ENCODE measurements at regions not wholly inside any gene's neighbourhood (a gene's known extent, or its start where the extent isn't known, plus 50 kb on each side); places are given as distances from the start of the nearest gene placed in this dataset.

DNA sequence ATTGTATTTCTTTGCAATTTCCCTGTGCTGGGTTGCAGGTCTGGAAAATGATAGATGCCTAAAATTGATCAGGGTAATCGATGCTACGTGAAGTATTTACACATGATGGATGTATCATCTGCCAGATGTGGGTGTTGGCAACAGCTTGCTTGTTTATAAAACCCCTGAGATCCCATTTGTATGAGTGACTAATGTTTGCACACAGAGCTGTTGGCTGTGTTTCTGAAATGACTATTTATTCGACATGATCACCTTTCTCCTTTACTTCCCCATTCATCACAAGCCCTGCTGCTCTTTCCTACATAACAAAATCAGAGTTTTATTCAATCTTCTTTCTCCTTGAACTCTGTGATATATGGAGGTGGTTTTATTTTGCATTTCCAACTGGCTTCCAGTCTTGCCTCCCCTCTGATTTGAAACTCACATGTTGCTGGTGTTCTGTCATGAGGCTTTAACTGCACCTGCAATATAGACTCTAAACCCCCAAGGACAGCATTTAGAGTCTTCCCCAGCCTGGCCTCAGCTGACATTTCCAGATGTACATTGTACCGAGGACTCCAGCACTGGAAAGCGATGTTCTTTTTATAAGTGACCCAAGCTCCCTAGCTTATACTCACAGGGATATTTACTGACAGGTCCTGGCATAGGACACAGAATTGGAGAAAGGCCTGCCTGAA is 50.7 kb upstream of the SHB start:
- H3K9me3 Mint-ChIP-seq, result no peaks in the 10 kb centered on the region
- H3K27me3 Mint-ChIP-seq, result peaks cover 10% of the 10 kb centered on the region
- H3K36me3 Mint-ChIP-seq, result no peaks in the 10 kb centered on the region
- H3K4me1 Mint-ChIP-seq (ENCODE audit: unreplicated experiment), result peaks cover 4% of the 10 kb centered on the region
- H3K27ac Mint-ChIP-seq, result no peak overlapping the region
- DNase-seq (ENCODE audit: extremely low spot score, unreplicated experiment), result peak; percentile 18
- TF ChIP-seq, protein P1, sequence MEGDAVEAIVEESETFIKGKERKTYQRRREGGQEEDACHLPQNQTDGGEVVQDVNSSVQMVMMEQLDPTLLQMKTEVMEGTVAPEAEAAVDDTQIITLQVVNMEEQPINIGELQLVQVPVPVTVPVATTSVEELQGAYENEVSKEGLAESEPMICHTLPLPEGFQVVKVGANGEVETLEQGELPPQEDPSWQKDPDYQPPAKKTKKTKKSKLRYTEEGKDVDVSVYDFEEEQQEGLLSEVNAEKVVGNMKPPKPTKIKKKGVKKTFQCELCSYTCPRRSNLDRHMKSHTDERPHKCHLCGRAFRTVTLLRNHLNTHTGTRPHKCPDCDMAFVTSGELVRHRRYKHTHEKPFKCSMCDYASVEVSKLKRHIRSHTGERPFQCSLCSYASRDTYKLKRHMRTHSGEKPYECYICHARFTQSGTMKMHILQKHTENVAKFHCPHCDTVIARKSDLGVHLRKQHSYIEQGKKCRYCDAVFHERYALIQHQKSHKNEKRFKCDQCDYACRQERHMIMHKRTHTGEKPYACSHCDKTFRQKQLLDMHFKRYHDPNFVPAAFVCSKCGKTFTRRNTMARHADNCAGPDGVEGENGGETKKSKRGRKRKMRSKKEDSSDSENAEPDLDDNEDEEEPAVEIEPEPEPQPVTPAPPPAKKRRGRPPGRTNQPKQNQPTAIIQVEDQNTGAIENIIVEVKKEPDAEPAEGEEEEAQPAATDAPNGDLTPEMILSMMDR (conservative IDR thresholded peaks at IDR 0.05), result no peak
- H3K4me3 Mint-ChIP-seq, result no peak overlapping the region

DNA sequence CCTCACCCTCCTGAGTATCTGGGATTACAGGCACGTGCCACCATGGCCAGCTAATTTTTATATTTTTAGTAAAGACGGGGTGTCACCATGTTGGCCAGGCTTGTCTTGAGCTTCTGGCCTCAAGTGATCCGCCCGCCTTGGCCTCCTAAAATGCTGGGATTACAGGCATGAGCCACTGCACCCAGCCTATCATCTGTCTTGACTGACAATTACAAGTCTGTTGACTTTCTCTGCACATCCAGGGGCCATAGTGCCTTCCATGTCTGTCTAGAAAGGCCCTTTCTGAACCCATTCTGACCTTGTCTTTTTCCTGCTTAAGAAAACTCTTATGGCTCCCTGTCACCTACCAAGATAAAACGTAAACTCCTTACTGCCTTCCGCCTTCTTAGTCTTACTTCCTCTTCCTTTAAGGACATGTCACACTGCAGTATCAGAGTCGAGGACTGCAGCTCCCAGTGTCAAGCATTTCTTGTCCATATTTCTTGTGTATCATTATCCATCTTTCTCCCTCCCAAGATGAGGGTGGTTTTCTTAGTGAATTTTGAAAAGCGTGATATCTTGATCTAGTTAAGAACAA is 49.9 kb upstream of the SHB start:
- H3K4me1 Mint-ChIP-seq (ENCODE audit: unreplicated experiment), result peaks cover 4% of the 10 kb centered on the region
- no peak overlapping the region for H3K4me3 Mint-ChIP-seq
- no peaks in the 10 kb centered on the region for H3K36me3 Mint-ChIP-seq
- no peaks in the 10 kb centered on the region for H3K9me3 Mint-ChIP-seq
- peaks cover 8% of the 10 kb centered on the region for H3K27me3 Mint-ChIP-seq
- DNase-seq (ENCODE audit: extremely low spot score, unreplicated experiment), result peak; percentile 34
- no peak overlapping the region for H3K27ac Mint-ChIP-seq
- TF ChIP-seq, protein P1 (conservative IDR thresholded peaks at IDR 0.05), result no peak

All from type B pancreatic cell (in vitro differentiated cells).